NOMO-1 (cell line): ENCODE measurements at regions not wholly inside any gene's neighbourhood (a gene's known extent, or its start where the extent isn't known, plus 50 kb on each side); places are given as distances from the start of the nearest gene placed in this dataset.

Experiments
- DNase-seq, 2 experiments: peaks; one replicate each; lab custom pipeline; 2025; ENCODE audit not compliant: unreplicated experiment in 2 of 2; lab: John Stamatoyannopoulos, UW

- no peak for DNase-seq
These were observed 52.5 kb upstream of the PITX2 start for GRCh38 chr4:110675426-110675825.

- DNase-seq, result no peak
These were observed 53.4 kb upstream of the PITX2 start for GRCh38 chr4:110676241-110676640.

- no peak for DNase-seq
These were observed 55.8 kb upstream of the PITX2 start for GRCh38 chr4:110678517-110679227.

- DNase-seq, result no peak
These were observed 57.4 kb upstream of the PITX2 start for GRCh38 chr4:110680265-110680664.

- DNase-seq, result no peak
These were observed 58.5 kb upstream of the PITX2 start for GRCh38 chr4:110681381-110681780.

GRCh38 chr4:110682311-110682710 is 59.4 kb upstream of the PITX2 start:
- no peak for DNase-seq

- DNase-seq, result no peak
These were observed 60.7 kb upstream of the PITX2 start for GRCh38 chr4:110683601-110684000.

- no peak for DNase-seq
These were observed 79.4 kb upstream of the PITX2 start for GRCh38 chr4:110702326-110702725.

GRCh38 chr4:110704748-110705439 is 82.0 kb upstream of the PITX2 start:
- DNase-seq, result peak; percentile 89 to 91

- no peak for DNase-seq
These were observed 82.5 kb upstream of the PITX2 start for GRCh38 chr4:110705440-110705782.

GRCh38 chr4:110710070-110710469 is 87.2 kb upstream of the PITX2 start:
- no peak for DNase-seq

GRCh38 chr4:110712486-110712885 is 89.6 kb upstream of the PITX2 start:
- DNase-seq, result no peak

- no peak for DNase-seq
These were observed 107.4 kb upstream of the PITX2 start for GRCh38 chr4:110730318-110730717.

- DNase-seq, result peak in 1 of 2 experiments; percentile 6
These were observed 111.0 kb upstream of the PITX2 start for GRCh38 chr4:110733901-110734300.

GRCh38 chr4:110735686-110736085 is 112.8 kb upstream of the PITX2 start:
- DNase-seq, result no peak

- no peak for DNase-seq
These were observed 115.1 kb upstream of the PITX2 start for GRCh38 chr4:110737931-110738330.

- no peak for DNase-seq
These were observed 119.3 kb upstream of the PITX2 start for GRCh38 chr4:110742143-110742542.

GRCh38 chr4:110748071-110748470 is 125.2 kb upstream of the PITX2 start:
- DNase-seq, result no peak

- DNase-seq, result no peak
These were observed 128.3 kb upstream of the PITX2 start for GRCh38 chr4:110751183-110751582.

- no peak for DNase-seq
These were observed 129.1 kb upstream of the PITX2 start for GRCh38 chr4:110751986-110752385.

GRCh38 chr4:110753466-110753865 is 130.6 kb upstream of the PITX2 start:
- DNase-seq, result no peak

- DNase-seq, result no peak
These were observed 131.8 kb upstream of the PITX2 start for GRCh38 chr4:110754716-110755115.

GRCh38 chr4:110769578-110769977 is 146.7 kb upstream of the PITX2 start:
- no peak for DNase-seq
